GM19239 (cell line): ENCODE measurements at regions not wholly inside any gene's neighbourhood (a gene's known extent, or its start where the extent isn't known, plus 50 kb on each side); places are given as distances from the start of the nearest gene placed in this dataset.
"Not testable (repeated sequence)": the region's sequence is repeated elsewhere in the genome, so short reads cannot be mapped to it uniquely, and the experiment has no call there.

Experiments
- DNase-seq: peaks from one replicate; pipeline ENCODE4 v3.0.0; 2011; ENCODE audit warnings: low spot score; ENCODE audit not compliant: insufficient read length
- FAIRE-seq: peaks from 2 replicates; lab custom pipeline; 2011; peaks lifted over from hg19 to GRCh38; lab: Jason Lieb, UNC

- no peak for DNase-seq
- FAIRE-seq: no peak
Measured at GRCh38 chr1:102181341-102181740, 184.6 kb upstream of the OLFM3 start.

- FAIRE-seq (no peak), DNase-seq (no peak)
Measured at GRCh38 chr1:102178480-102178879, 181.8 kb upstream of the OLFM3 start.

GRCh38 chr1:102174259-102174863, 177.6 kb upstream of the OLFM3 start:
- FAIRE-seq (peak; percentile 70), DNase-seq (no peak)

- FAIRE-seq (no peak), DNase-seq (no peak)
Measured at GRCh38 chr1:102172200-102172599, 175.5 kb upstream of the OLFM3 start.

GRCh38 chr1:102163799-102164198, 167.1 kb upstream of the OLFM3 start:
- FAIRE-seq (no peak), DNase-seq (no peak)

GRCh38 chr1:102151242-102151641, 154.5 kb upstream of the OLFM3 start:
- DNase-seq (no peak), FAIRE-seq (no peak)

GRCh38 chr1:102120910-102121309, 124.2 kb upstream of the OLFM3 start:
- DNase-seq: no peak
- FAIRE-seq: no peak

- no peak for FAIRE-seq
- no peak for DNase-seq
Measured at GRCh38 chr1:102118150-102118549, 121.4 kb upstream of the OLFM3 start.

GRCh38 chr1:102110586-102110985, 113.9 kb upstream of the OLFM3 start:
- FAIRE-seq: no peak
- DNase-seq: no peak

GRCh38 chr1:102109493-102109892, 112.8 kb upstream of the OLFM3 start:
- not testable (repeated sequence) for DNase-seq, FAIRE-seq

GRCh38 chr1:102107441-102107840, 110.7 kb upstream of the OLFM3 start:
- DNase-seq (no peak), FAIRE-seq (no peak)

GRCh38 chr1:102105931-102106550, 109.3 kb upstream of the OLFM3 start:
- DNase-seq (no peak), FAIRE-seq (no peak)

GRCh38 chr1:102103646-102104045, 106.9 kb upstream of the OLFM3 start:
- FAIRE-seq: no peak
- DNase-seq: no peak

- FAIRE-seq: no peak
- no peak for DNase-seq
Measured at GRCh38 chr1:102102276-102102780, 105.6 kb upstream of the OLFM3 start.

- FAIRE-seq (no peak), DNase-seq (no peak)
Measured at GRCh38 chr1:102100666-102101065, 103.9 kb upstream of the OLFM3 start.

GRCh38 chr1:102099916-102100315, 103.2 kb upstream of the OLFM3 start:
- DNase-seq (no peak), FAIRE-seq (no peak)

- DNase-seq (no peak), FAIRE-seq (no peak)
Measured at GRCh38 chr1:102098536-102098935, 101.8 kb upstream of the OLFM3 start.

- FAIRE-seq (no peak), DNase-seq (no peak)
Measured at GRCh38 chr1:102098081-102098480, 101.4 kb upstream of the OLFM3 start.

- no peak for FAIRE-seq
Measured at GRCh38 chr1:102097451-102097850, 100.7 kb upstream of the OLFM3 start.

GRCh38 chr1:102096162-102096561, 99.4 kb upstream of the OLFM3 start:
- no peak for FAIRE-seq
- no peak for DNase-seq

More at GRCh38 chr1:102097451-102097850, 100.7 kb upstream of the OLFM3 start:
- no peak for DNase-seq

GRCh38 chr1:102089791-102090190, 93.1 kb upstream of the OLFM3 start:
- FAIRE-seq: no peak

GRCh38 chr1:102085896-102086295, 89.2 kb upstream of the OLFM3 start:
- FAIRE-seq: no peak

More at GRCh38 chr1:102089791-102090190, 93.1 kb upstream of the OLFM3 start:
- DNase-seq: no peak

More at GRCh38 chr1:102085896-102086295, 89.2 kb upstream of the OLFM3 start:
- no peak for DNase-seq
